Activated naive CD4-positive, alpha-beta T cell treated with anti-CD3 and anti-CD28 coated beads, Interleukin-2, amount 50 U/mL, for 24 hours (primary cell): ENCODE measurements at regions not wholly inside any gene's neighbourhood (a gene's known extent, or its start where the extent isn't known, plus 50 kb on each side); places are given as distances from the start of the nearest gene placed in this dataset.
A peak's percentile ranks its signal among the peaks of the same experiment; 100 is the strongest.

Experiments used
- H3K27ac Mint-ChIP-seq: one replicate; pipeline ENCODE4 v1.8.0; 2021; ENCODE audit warnings: mild to moderate bottlenecking, mixed read lengths
- H3K27me3 Mint-ChIP-seq: one replicate; pipeline ENCODE4 v1.8.0; 2021; ENCODE audit warnings: mixed read lengths
- H3K36me3 Mint-ChIP-seq: one replicate; pipeline ENCODE4 v1.8.0; 2021; ENCODE audit warnings: mixed read lengths
- H3K4me1 Mint-ChIP-seq: one replicate; pipeline ENCODE4 v1.8.0; 2021; ENCODE audit warnings: mixed read lengths
- H3K4me3 Mint-ChIP-seq: one replicate; pipeline ENCODE4 v1.8.0; 2021; ENCODE audit warnings: mild to moderate bottlenecking, mixed read lengths
- H3K9me3 Mint-ChIP-seq: one replicate; pipeline ENCODE4 v1.8.0; 2021; ENCODE audit warnings: mixed read lengths

GRCh38 chr7:54904986-54905385, 113.8 kb upstream of the EGFR start:
- Mint-ChIP-seq H3K9me3 (peaks cover 13% of the 10 kb centered on the region), H3K4me1 (no peaks in the 10 kb centered on the region), H3K27me3 (peaks cover 2% of the 10 kb centered on the region), H3K4me3 (no peak overlapping the region), H3K27ac (no peak overlapping the region), H3K36me3 (no peaks in the 10 kb centered on the region)

GRCh38 chr7:54906963-54907362, 111.9 kb upstream of the EGFR start:
- Mint-ChIP-seq H3K36me3 (no peaks in the 10 kb centered on the region), H3K9me3 (peaks cover 13% of the 10 kb centered on the region), H3K27me3 (no peaks in the 10 kb centered on the region), H3K4me1 (no peaks in the 10 kb centered on the region), H3K4me3 (no peak overlapping the region), H3K27ac (no peak overlapping the region)

- H3K27ac Mint-ChIP-seq: no peak overlapping the region
- no peak overlapping the region for H3K4me3 Mint-ChIP-seq
- H3K36me3 Mint-ChIP-seq: no peaks in the 10 kb centered on the region
- H3K9me3 Mint-ChIP-seq: peaks cover 13% of the 10 kb centered on the region
- H3K4me1 Mint-ChIP-seq: no peaks in the 10 kb centered on the region
- H3K27me3 Mint-ChIP-seq: no peaks in the 10 kb centered on the region
These were observed 110.8 kb upstream of the EGFR start for GRCh38 chr7:54907981-54908380.

GRCh38 chr7:54908760-54909438, 109.9 kb upstream of the EGFR start:
- peaks cover 13% of the 10 kb centered on the region for H3K9me3 Mint-ChIP-seq
- H3K36me3 Mint-ChIP-seq: no peaks in the 10 kb centered on the region
- H3K27me3 Mint-ChIP-seq: no peaks in the 10 kb centered on the region
- H3K27ac Mint-ChIP-seq: no peak overlapping the region
- no peak overlapping the region for H3K4me3 Mint-ChIP-seq
- H3K4me1 Mint-ChIP-seq: no peaks in the 10 kb centered on the region

GRCh38 chr7:54915870-54916598, 102.8 kb upstream of the EGFR start:
- no peaks in the 10 kb centered on the region for H3K4me1 Mint-ChIP-seq
- no peaks in the 10 kb centered on the region for H3K27me3 Mint-ChIP-seq
- no peaks in the 10 kb centered on the region for H3K36me3 Mint-ChIP-seq
- H3K27ac Mint-ChIP-seq: no peak overlapping the region
- no peaks in the 10 kb centered on the region for H3K9me3 Mint-ChIP-seq
- H3K4me3 Mint-ChIP-seq: no peak overlapping the region

- Mint-ChIP-seq H3K27ac (no peak overlapping the region), H3K36me3 (no peaks in the 10 kb centered on the region), H3K4me1 (no peaks in the 10 kb centered on the region), H3K27me3 (no peaks in the 10 kb centered on the region), H3K4me3 (no peak overlapping the region), H3K9me3 (peaks cover 5% of the 10 kb centered on the region)
These were observed 101.0 kb upstream of the EGFR start for GRCh38 chr7:54917613-54918391.

- no peaks in the 10 kb centered on the region for H3K36me3 Mint-ChIP-seq
- no peak overlapping the region for H3K4me3 Mint-ChIP-seq
These were observed 97.7 kb upstream of the EGFR start for GRCh38 chr7:54921116-54921515.

GRCh38 chr7:54931532-54931931, 87.3 kb upstream of the EGFR start:
- Mint-ChIP-seq H3K27ac (peak overlapping the region; percentile 43), H3K9me3 (peaks cover 40% of the 10 kb centered on the region), H3K27me3 (peaks cover 41% of the 10 kb centered on the region), H3K4me1 (no peaks in the 10 kb centered on the region), H3K36me3 (no peaks in the 10 kb centered on the region), H3K4me3 (no peak overlapping the region)

More at GRCh38 chr7:54921116-54921515, 97.7 kb upstream of the EGFR start:
- no peaks in the 10 kb centered on the region for H3K27me3 Mint-ChIP-seq
- H3K4me1 Mint-ChIP-seq: no peaks in the 10 kb centered on the region
- peaks cover 5% of the 10 kb centered on the region for H3K9me3 Mint-ChIP-seq
- H3K27ac Mint-ChIP-seq: no peak overlapping the region

- peaks cover 40% of the 10 kb centered on the region for H3K9me3 Mint-ChIP-seq
- H3K36me3 Mint-ChIP-seq: no peaks in the 10 kb centered on the region
- H3K27me3 Mint-ChIP-seq: peaks cover 42% of the 10 kb centered on the region
- no peak overlapping the region for H3K4me3 Mint-ChIP-seq
- H3K27ac Mint-ChIP-seq: no peak overlapping the region
- no peaks in the 10 kb centered on the region for H3K4me1 Mint-ChIP-seq
These were observed 85.8 kb upstream of the EGFR start for GRCh38 chr7:54932818-54933543.

- Mint-ChIP-seq H3K4me3 (no peak overlapping the region), H3K9me3 (peaks cover 40% of the 10 kb centered on the region), H3K27me3 (peaks cover 42% of the 10 kb centered on the region), H3K4me1 (no peaks in the 10 kb centered on the region), H3K27ac (no peak overlapping the region), H3K36me3 (no peaks in the 10 kb centered on the region)
These were observed 85.2 kb upstream of the EGFR start for GRCh38 chr7:54933643-54934042.

- Mint-ChIP-seq H3K36me3 (no peaks in the 10 kb centered on the region), H3K27me3 (peaks cover 5% of the 10 kb centered on the region), H3K27ac (no peak overlapping the region), H3K9me3 (peaks cover 12% of the 10 kb centered on the region), H3K4me1 (no peaks in the 10 kb centered on the region), H3K4me3 (no peak overlapping the region)
These were observed 78.1 kb upstream of the EGFR start for GRCh38 chr7:54940748-54941147.

GRCh38 chr7:54944179-54944578, 74.6 kb upstream of the EGFR start:
- Mint-ChIP-seq H3K36me3 (no peaks in the 10 kb centered on the region), H3K4me1 (no peaks in the 10 kb centered on the region), H3K27ac (no peak overlapping the region), H3K27me3 (peaks cover 2% of the 10 kb centered on the region), H3K4me3 (no peak overlapping the region), H3K9me3 (peaks cover 12% of the 10 kb centered on the region)

- H3K27ac Mint-ChIP-seq: no peak overlapping the region
- H3K27me3 Mint-ChIP-seq: no peaks in the 10 kb centered on the region
- H3K4me3 Mint-ChIP-seq: no peak overlapping the region
- H3K9me3 Mint-ChIP-seq: no peaks in the 10 kb centered on the region
- H3K4me1 Mint-ChIP-seq: no peaks in the 10 kb centered on the region
- H3K36me3 Mint-ChIP-seq: no peaks in the 10 kb centered on the region
These were observed 72.5 kb upstream of the EGFR start for GRCh38 chr7:54946271-54946670.

- no peaks in the 10 kb centered on the region for H3K27me3 Mint-ChIP-seq
- H3K4me3 Mint-ChIP-seq: no peak overlapping the region
- H3K4me1 Mint-ChIP-seq: no peaks in the 10 kb centered on the region
- no peaks in the 10 kb centered on the region for H3K9me3 Mint-ChIP-seq
- no peaks in the 10 kb centered on the region for H3K36me3 Mint-ChIP-seq
- no peak overlapping the region for H3K27ac Mint-ChIP-seq
These were observed 72.1 kb upstream of the EGFR start for GRCh38 chr7:54946764-54947163.

- Mint-ChIP-seq H3K36me3 (no peaks in the 10 kb centered on the region), H3K4me3 (no peak overlapping the region), H3K4me1 (no peaks in the 10 kb centered on the region), H3K9me3 (no peaks in the 10 kb centered on the region), H3K27ac (no peak overlapping the region), H3K27me3 (no peaks in the 10 kb centered on the region)
These were observed 71.6 kb upstream of the EGFR start for GRCh38 chr7:54947266-54947665.
